Hematopoietic multipotent progenitor cell treated with erythropoietin and hydrocortisone succinate and interleukin-3 and kit ligand, for 4 days (in vitro differentiated cells): ENCODE measurements at regions not wholly inside any gene's neighbourhood (a gene's known extent, or its start where the extent isn't known, plus 50 kb on each side); places are given as distances from the start of the nearest gene placed in this dataset.

Experiments used
- DNase-seq: peaks from one replicate; pipeline ENCODE4 v3.0.0-alpha.2; 2015

DNA sequence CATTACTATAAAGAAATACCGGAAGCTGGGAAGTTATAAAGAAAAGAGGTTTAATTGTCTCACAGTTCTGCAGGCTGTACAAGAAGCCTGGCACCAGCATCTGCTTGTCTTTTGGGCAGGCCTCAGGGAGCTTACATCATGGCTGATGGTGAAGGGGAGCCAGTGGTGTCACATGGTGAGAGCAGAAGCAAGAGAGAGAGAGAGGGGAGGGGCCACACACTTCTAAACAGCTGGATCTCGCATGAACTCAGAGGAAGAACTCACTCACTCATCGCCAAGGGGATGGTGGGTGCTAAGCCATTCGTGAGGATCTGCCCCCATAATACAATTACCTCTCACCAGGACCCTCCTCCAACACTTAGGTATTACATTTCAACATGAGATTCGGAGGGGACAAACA lies 51.8 kb upstream of the ANKRD34C start:
- DNase-seq, result no peak

DNA sequence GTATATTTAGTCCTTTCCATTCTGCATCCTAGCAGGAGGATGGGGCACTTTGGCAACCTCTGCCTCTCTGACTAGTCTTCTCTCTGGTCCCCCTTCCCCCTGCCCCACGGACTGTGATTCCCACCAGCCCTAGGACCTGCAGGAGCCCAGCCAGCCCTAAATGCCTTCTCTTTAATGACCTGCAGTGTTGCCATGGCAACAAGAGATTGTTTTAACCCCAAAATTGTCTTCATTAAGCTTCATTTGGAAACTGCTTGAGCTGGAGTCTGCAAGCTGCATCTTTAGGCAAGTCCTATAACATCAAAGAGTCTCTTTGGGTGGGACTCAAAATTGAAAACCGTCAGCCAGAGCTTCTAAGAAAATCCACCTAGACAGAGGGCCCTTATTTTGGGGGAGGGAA lies 59.7 kb upstream of the ANKRD34C start:
- DNase-seq, result no peak

DNA sequence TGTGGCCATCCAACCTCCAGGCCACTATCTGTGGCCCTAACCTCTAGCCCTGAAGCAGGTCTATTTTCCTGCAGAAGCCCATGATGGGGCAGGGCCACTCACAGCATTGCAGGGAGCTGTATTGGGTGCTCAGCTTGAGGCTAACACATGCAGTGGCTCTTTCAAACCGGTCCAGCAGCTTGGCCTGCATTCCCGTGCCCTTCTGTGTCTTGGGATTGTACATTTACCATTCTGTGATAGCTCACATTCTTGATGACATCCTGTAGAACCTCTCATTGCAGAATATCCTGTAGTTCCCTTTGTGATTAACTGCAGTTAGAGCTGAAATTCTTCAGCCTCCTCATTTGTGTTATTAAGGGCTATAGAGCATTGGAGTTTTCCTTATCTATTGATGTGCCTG lies 60.8 kb upstream of the ANKRD34C start:
- DNase-seq, result no peak

DNA sequence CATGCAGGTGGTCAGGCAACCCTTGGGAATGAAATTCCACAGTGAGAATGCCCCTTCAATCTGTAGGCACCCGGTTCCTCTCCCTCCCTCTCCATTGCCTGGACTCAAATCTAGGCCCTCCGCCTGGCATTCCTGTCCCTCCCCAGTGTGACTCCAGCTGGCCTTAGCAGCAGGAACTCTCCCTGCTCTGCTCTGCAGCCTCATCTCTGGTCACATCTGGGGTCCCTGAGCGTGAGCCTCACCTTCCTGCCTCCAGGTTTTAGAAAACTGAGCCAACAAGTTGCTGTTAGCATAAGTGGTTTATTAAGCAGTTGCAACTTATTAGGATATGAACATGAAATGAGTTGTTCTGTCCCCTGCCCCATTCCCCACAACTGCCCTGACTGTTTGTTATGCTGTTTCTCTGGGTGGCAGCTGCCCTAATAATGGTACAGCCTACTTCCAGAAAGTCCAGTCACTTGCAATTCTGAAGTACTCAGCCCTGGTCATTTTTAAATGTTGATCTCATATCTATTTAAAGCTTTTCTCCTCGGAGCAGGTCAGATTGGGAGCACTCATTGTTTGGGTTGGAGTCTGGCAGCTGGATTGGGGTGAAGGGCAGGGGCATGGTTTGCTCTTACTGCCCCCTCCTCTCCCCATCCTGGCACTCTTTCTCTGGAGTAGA lies 63.0 kb upstream of the ANKRD34C start:
- DNase-seq, result no peak

DNA sequence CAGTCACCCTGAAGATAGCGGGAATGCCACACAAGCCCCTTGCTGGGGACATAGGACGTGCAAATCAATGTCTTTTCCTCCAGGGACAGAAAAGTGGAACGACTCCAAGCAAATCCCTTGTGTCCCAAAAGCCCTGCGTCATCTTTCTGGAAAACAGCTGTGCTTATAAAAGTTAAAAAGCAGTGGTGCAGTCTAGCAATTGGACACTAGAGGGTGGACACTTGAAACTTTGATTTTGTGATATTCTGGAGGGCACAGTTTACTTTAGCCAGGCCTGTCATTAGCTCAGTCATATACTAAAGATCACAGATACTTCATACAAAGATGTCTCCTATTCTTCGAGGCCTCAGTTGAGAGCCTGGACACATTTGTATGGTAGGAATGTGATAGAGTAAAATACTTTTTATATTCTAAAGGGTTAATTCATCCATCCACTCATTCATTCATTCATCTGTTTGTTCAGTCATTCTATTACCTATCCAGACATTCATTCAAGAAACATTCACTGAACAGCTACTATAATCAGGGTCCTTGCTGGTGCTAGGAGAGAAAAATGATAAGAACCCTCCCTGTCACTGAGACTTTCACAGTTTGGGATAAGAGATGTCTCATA lies 63.8 kb upstream of the ANKRD34C start:
- peak; percentile 11 for DNase-seq

DNA sequence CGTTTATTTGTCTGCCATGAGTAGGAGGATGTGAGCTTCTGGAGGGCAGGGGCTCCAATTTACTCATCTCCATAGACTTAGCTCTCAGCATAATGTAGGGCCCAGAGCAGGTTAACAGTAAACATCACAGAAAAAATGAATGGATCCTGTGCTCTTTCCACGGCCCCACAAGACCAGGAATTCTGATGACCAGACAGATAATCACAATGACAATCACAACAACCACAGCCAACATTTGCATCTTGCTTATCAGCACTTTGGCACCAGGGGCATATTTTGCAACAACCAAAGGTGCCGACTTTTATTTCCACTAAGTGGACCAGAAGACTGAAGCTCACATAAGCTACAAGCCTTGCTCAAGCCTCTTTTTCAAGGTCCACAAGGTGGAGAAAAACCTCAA lies 68.9 kb upstream of the ANKRD34C start:
- DNase-seq, result no peak

DNA sequence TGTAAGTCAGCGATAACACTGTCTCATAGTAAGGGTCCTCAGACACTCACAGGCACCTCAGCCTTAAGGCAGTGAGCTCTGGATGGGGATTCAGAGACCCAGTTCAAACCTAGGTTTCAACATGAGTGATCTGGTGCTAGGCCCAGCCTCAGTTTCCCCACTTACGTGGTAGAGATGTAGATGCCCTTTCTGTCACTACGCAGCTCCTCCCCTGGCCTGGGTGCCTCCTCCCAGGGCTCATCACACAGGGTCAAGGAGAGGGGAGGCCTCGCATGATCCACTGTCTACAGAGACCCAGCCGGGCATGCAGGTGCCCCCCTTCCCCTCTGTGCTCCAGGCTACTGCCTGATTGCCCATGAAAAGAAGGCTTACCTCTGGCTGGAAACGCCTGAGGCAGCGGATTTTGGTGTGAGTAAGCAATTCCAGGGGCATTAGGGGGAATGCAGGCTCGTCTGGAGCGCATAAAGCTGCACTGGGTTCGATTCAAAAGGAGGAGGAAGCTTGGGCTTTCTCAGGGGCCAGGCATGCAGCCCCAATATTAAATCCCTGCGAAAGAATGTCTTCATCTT lies 69.8 kb upstream of the ANKRD34C start:
- no peak for DNase-seq

DNA sequence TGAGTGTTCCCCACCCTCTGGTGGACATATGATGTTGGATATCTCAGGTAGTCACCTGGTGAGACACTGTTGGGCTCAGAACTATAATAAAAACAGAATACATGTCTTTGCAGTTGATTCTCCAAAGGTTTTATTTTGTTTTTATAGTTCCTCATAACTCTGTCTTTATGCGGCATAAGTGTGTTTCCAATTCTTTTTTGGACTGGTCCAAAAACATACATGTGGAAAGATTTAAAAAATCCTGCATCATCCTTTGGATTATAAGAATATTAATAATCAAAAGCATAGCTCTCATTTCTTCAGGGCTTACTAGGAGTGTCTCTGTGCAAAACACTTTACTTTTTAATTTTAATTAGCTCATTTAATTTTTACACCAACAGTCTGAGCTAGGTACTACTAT lies 71.0 kb upstream of the ANKRD34C start:
- DNase-seq, result no peak

DNA sequence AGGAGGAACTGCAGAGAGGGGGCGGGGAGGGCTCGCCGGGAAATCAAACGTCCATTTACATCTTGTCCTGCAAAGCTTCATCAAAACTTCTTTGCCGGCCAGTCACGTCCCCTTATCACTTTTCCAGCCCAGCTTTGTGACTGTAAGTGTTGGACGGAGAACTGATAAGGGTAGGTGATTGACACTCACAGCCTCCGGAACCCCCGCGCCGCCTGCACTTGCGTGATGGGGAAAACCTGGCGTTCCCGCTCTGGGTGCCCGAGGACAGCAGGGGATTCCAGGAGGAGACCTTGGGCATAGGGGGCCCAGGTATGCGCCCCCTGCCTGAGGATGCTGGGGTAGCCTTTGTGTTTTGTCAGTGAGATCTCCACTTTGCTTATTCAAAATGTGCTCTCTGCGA lies 72.8 kb upstream of the ANKRD34C start:
- peak; percentile 10 for DNase-seq

DNA sequence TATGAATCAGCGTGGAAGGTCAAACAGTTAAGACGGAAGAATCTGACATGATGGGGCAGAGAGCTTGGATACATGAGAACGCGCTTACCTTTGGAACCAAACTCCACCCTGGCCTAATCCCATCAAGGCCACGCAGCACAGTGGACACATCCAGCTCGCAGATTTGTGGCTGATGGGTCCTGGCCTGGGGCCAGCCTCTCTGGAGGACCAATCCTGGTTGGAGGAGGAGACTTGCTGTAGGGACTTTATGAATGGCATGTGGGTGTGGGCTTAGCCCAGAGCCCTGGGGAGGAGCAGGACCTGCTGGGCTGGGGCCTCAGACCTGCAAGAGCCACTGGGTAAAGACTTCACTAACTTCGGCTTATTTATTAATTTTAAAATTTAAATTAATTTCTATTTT lies 73.4 kb upstream of the ANKRD34C start:
- no peak for DNase-seq

DNA sequence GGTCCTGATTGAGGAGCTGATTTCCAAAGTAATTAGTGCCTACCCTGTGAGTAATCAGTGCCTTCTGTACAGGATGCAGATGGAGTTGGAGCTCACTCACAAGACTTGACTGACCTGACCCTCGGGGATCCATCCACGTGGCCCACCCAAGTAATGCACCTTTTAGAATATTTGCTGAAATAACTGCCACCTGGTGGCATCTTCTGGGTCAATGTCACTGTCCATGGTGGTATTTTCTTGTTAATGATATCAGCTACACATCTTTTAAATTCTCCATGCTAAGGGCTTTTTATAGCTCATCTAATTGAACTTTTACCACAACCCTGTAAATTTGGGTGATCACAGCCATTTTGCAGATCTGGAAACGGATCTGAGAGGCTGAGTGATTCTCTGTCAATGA lies 74.3 kb upstream of the ANKRD34C start:
- DNase-seq, result peak; percentile 11

DNA sequence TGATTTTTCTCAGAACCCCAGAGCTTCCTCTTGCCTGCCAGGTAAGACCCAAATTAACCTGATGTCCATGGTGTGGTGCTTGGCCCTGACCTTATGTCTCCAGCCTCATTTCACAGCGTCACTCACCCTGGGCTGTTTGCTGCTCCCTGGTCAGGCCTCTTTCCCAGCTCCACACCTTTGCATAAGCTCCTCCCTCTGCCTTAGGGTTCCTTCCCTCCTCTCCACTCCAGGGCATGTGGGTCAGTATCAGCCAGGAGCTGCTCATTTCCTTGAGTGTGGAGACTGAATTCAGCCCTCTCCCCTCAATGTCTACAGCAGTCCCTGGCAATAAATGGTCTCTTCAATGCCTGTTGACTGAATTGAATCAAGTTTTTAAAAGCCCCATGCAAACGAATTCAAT lies 75.6 kb upstream of the ANKRD34C start:
- no peak for DNase-seq

DNA sequence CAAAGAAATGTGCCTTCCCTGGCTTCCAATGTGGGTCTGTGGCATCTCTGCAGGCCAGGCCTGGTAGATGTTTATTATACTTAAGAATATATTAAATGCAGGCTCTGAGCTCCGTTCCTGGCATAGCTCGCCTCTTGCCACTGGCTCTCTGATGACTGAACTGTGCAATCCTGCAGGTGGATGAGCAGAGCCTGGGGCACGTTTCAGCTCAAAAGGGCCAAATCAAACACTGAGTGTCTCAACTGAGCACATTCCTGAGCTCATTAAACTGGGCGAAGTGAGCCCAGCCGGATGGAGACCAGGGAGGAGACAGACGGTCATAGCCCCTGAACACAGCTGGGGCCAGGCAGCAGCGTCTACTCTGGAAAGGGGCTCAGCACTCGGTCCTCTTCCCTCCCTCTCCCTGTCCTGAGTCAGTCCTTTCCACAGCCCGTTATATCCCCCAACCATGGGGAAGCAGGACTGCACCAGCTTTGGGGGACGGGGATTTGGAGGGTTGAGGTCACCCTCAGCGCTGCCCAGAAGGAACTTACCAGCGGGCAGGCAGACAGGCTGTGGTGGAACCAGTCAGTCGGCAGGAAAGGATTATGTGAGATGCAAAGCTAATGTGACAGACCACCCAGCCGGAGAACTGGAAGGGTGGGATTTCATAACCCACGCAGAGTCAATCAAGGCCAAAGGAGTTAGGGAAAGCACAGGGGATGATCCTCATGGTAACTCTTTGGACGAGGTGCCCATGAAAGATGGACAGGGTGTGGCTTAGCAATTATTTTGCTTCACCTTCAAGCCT lies 77.4 kb upstream of the ANKRD34C start:
- DNase-seq, result no peak

DNA sequence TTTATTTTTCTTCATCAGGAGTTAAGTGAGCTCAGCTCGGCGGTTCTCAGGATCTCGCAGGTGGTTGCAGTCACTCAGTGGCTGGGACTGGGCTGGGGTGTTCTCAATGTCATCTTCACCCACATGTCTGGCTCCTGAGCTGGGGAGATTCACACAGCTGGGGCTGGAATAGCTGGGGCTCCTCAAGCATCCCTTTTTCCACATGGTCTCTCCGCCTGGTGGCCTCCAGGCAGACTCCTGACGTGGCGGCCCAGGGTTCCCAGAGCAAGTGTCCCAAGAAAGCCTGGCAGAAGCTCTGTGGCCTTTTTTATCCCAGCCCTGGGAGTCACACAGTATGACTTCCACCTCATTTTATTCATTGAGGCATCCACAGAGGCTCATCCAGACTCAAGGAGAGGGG lies 84.1 kb upstream of the ANKRD34C start:
- no peak for DNase-seq

DNA sequence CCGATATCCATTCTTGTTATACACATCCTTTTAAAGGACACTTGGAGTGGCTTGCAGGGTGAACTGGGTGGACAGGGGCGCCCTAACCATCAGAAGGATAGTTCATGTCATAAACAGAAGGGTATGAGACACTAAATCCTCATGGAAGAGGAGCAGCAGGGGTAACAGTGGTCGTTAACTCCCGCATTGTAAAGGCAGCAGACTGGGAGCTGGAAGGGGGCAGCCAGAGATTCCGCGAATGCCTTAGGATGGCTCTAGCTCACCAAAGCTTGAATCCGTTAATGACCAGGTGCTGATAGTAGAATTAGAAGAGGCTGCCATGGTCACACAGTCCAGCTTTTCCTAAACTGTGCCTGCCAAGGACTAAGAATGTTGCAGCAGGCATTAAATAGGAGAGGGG lies 85.2 kb upstream of the ANKRD34C start:
- no peak for DNase-seq

DNA sequence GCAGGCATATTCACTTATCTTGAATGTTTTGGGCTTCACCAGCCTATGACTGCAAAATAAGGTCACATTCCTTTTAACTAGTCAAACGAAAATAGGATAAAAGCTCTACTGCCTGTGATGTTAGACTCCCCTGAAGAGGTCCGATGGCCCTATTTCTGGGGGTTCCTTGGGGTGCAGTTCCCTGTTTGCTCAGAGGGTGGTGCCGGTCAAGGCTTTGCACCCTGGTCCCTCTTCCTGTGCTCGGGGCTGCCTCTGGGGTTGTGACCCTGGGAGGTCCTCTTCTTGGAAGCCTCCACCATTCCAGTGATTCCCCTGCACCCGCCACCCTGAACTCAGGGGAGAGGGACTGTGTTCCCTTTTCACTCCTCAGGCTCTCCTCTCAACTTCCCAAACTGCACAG lies 86.7 kb upstream of the ANKRD34C start:
- no peak for DNase-seq

DNA sequence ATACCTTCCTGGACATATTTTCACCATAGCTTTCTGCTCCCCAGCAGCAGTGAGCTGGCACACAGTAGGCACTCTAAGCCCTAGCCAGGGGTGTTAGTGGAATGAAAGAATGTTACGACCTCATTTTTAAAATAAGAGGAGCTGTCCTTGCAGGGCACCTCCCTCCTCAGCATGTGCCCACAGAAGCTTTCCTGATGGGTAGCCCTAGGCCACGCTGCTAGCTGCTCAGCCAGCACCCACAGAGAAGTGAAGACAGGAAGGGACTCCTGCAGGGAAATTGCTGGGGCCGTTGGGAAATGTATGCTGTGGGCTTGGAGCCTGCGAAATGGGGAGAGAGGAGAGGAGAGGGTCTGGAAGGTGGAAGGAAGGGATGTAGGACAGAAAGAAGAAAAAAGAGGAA lies 87.3 kb upstream of the ANKRD34C start:
- no peak for DNase-seq

DNA sequence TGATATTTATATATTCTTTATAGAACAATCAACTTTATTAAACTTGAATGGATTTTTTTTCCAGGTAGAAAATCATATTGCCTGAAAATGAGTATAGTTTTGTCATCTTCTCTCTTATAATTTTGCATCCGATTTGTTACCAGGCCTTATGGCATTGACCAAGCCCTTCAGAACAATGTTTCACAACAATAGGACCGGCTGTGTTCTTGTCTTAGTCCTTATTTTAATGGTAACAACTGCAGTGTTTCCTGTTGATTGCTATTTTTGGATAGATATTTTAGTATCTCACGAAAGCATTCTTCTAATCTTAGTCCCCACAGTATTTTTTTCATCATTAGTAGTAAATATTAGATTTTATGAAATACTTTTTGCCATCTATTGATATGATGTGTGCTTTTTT lies 88.1 kb upstream of the ANKRD34C start:
- no peak for DNase-seq

DNA sequence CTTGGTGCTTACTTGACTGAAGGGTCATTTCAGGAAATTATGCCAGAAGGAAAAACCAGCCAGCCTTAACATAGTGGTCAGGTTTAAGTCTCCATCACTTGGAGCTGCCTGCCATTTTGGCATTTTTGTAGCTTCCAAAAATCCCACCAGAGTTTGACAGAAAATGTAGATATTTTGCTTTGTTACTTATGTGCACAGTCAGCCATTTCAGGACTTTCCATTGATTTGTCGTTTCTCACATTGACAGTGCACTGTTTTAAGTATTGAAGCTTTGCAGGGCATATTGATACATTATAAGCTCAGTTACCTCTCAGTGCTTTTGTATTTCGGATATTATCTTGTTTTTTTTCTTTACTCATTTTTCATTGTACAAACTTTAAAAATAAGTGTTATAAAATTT lies 89.0 kb upstream of the ANKRD34C start:
- no peak for DNase-seq

DNA sequence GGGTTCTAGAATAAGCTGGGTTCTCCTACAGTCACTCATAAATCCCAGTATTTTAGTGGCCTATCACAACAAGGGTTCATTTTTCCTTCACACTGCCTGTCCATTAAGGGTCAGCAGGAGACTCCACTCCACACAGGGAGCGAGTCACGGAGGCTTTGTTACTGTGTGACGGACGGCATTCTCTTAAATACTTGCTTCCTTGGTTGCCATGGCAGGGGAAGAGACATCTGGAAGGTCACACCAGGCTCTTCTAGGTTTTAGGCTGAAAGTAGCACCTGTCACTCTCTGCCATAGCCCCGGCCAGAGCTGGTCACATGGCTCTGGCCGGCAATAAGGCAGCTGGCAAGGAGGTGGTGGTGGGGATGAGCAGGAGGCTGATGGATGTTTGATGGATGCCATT lies 89.4 kb upstream of the ANKRD34C start:
- no peak for DNase-seq

DNA sequence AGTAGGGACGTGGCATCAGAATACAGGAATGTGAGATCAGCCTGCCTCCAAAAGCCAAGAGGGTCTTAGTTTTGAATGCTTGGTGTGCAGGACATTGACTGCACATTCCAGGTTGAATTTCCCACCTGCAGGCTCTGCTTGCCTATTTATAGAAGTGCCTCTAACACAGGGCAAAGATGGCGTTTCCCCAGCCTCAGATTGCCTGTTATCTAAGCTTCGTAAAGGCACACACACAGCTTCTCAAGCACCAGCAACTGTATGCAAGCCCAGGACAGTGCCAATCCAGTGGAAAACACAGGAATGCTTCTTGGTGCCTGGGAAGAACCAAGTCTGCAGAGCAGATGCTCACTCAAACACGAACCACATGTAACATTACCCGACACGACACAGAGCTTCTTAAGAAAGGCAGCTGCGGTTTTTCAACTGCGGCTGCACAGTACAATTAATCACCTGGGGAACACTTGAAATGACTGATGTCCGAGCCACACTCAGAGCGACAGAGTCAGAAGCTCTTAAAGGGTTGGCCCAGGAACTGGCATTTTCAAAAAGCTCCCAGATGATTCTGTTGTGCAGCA lies 90.0 kb upstream of the ANKRD34C start:
- no peak for DNase-seq

DNA sequence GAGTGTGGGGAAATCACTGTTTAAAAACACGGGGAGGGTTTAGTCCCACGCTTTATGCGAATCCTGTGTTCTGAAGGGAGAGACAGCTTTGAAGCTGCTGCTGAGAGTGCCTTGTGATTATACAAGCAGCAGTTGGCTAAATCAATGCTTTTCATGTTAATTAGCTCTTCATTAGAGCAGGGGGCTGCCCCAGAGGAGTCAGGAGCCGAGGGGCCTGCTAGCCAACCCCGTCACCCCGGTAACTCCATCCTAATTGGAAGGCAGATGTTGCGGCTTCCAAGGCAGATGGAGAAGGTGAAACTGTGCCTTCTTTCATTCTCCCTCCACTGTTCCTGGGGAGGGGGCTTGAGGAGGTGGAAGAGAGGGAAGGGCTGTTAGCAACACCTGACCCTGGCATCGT lies 92.4 kb upstream of the ANKRD34C start:
- DNase-seq, result no peak

DNA sequence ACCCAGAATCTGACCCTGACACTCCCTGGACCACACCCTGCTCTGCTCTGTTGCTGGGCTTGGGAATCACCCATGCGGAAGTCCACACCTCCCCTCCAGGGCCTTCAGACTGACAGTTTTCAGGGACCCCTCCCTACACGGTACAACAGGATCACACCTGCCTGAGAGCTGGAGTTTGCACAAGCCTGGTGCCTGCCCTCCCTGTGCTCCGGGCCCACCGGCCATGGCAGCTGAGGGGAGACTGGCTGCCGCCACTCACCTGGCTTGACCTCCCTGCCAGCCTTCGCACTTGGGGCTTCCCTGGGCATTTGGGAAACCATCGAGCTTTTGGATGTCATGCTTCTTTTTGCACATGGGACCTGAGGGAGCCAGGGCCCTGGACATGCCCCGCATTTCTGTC lies 95.9 kb upstream of the ANKRD34C start:
- no peak for DNase-seq

DNA sequence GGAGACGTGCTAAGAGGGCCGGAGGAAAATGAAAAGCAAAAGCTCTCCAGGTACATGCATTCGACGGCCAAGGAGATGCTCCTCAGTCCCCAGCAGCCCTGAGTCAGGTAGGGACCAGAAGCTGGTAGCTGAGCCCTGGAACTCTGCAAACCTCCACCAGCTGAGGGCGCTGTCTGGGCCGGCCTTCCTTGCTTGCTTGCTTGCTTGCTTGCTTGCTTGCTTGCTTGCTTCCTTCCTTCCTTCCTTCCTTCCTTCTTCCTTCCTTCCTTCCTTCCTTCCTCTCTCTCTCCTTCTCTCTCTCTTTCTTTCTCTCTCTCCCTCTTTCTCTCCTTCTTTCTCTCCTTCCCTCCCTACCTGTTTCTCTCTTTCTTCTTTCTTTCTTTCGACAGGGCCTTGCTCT lies 94.6 kb upstream of the RASGRF1 start:
- DNase-seq, result peak; percentile 36
